Adipocyte (in vitro differentiated cells): ENCODE measurements at regions not wholly inside any gene's neighbourhood (a gene's known extent, or its start where the extent isn't known, plus 50 kb on each side); places are given as distances from the start of the nearest gene placed in this dataset.
A peak's percentile ranks its signal among the peaks of the same experiment; 100 is the strongest.
"Not testable (repeated sequence)": the region's sequence is repeated elsewhere in the genome, so short reads cannot be mapped to it uniquely, and the experiment has no call there.

ENCODE experiments used
- DNase-seq: peaks from one replicate; pipeline ENCODE4 v3.0.0-alpha.2; 2015; ENCODE audit warnings: low read depth
- H3K27me3 ChIP-seq: replicated peaks from 2 replicates; pipeline ENCODE4 v1.7.0; 2013; ENCODE audit warnings: mild to moderate bottlenecking, low read length, moderate library complexity; ENCODE audit not compliant: control insufficient read depth, insufficient read depth
- H3K36me3 ChIP-seq: 2 replicates; pipeline ENCODE4 v1.7.0; 2013; ENCODE audit warnings: low read length, mild to moderate bottlenecking, moderate library complexity; ENCODE audit not compliant: control insufficient read depth, insufficient read depth, severe bottlenecking
- H3K4me1 ChIP-seq: 2 replicates; pipeline ENCODE4 v1.7.0; 2013; ENCODE audit warnings: mild to moderate bottlenecking, low read length, moderate library complexity; ENCODE audit not compliant: control insufficient read depth, insufficient read depth
- H3K4me3 ChIP-seq: 2 replicates; pipeline ENCODE4 v1.7.0; 2013; ENCODE audit warnings: mild to moderate bottlenecking, low read length, moderate library complexity
- H3K9ac ChIP-seq: 2 replicates; pipeline ENCODE4 v1.7.0; 2013; ENCODE audit warnings: mild to moderate bottlenecking, low read length, moderate library complexity
- H3K9me3 ChIP-seq: 2 replicates; pipeline ENCODE4 v1.7.0; 2013; ENCODE audit warnings: mild to moderate bottlenecking, low read length, moderate library complexity; ENCODE audit not compliant: control insufficient read depth

DNA sequence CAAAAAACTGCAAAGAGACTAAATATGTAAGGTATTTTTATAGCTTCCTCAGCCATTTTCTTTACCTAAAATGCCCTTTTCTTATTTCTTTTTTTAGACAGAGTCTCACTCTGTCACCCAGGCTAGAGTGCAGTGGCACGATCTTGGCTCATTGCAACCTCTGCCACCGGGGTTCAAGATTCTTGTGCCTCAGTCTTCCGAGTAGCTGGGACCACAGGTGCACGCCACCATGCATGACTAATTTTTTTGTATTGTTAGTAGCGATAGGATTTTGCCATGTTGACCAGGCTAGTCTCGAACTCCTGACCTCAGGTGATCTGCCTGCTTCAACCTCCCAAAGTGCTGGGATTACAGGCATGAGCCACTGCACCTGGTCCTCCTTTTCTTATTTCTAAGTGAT, 99.4 kb upstream of the CHD1 start:
- H3K9ac ChIP-seq, H3K27me3 ChIP-seq: not testable (repeated sequence)

DNA sequence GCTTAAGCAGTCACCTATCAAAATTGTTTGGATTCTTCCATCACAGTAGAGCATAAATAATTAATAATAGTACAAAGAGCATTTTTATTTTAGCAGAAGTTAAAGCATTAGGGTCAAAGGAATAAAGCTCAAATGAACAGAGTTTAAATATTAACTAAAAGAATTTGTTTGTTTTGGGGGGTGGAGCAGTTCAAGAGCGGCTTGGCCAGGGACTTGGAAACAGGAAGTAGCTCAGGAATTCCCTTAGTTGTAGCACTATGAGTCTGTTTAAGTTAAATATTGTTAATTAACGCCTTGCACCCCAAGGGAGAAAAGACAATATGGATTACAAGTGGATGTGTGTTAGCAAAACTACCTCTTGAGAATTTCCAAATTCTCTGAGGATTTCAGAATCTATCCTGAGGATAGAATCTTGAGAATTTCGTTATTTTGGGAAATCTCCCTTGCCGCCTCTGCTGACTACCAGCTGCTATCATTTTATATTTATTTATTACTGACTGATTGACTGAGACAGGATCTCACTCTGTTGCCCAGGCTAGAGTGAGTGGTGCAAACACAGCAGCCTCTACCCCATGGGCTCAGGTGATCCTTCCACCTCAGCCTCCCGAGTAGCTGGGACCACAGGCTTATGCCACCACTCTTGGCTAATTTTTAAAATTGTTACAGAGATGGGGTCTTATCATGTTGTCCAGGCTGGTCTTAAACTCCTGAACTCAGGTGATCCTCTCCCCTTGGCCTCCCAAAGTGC, 96.7 kb upstream of the CHD1 start:
- Histone ChIP-seq H3K9me3 (no peaks in the 10 kb centered on the region), H3K27me3 (no peaks in the 10 kb centered on the region), H3K36me3 (no peaks in the 10 kb centered on the region), H3K4me1 (peaks cover 5% of the 10 kb centered on the region), H3K9ac (no peak overlapping the region), H3K4me3 (no peak overlapping the region)
- no peak for DNase-seq

More for the DNA sequence above, 99.4 kb upstream of the CHD1 start:
- H3K9me3 ChIP-seq, H3K4me3 ChIP-seq, H3K36me3 ChIP-seq, DNase-seq: not testable (repeated sequence)
- peaks cover 17% of the 10 kb centered on the region for H3K4me1 ChIP-seq

DNA sequence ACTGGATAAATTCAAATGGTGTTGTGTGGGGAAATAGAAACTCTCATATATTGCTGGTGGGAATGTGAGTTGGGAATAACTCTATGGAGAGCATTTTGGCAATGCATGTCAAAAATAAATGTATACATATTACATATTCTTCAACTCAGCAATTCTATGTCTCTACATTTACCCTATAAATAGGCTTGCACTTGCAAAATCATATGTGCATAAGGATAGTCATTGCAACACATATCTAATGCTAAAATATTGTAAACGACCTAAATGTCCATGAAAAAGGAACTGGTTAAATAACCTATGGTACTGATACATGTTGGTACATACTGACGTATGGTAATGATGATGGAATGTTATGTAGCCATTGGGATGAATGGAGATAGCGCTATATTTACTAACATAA, 94.5 kb upstream of the CHD1 start:
- H3K9me3 ChIP-seq, result no peaks in the 10 kb centered on the region
- H3K36me3 ChIP-seq, result no peaks in the 10 kb centered on the region
- H3K4me1 ChIP-seq, result peaks cover 17% of the 10 kb centered on the region

DNA sequence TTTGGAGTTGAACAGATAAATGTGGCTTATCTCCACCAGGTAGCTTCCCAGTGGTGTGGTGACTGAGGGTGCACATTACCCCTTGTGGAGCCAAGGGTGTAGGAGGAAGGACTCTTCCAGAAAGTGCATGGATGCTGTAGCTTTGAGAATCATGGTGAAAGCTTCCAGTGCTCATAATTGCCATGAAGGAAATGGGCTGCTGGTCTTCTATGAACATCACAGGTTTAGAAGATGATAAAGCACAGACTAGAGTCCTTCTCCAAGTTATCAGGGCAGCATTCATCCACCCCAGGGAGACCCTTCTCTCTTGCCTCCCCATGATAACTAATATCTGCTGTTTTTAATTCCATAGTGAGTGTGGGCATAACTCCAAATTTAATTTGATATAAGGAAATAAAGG, 93.4 kb upstream of the CHD1 start:
- peaks cover 17% of the 10 kb centered on the region for H3K4me1 ChIP-seq
- H3K4me3 ChIP-seq, result no peak overlapping the region
- H3K9ac ChIP-seq, result no peak overlapping the region
- no peak for DNase-seq
- H3K36me3 ChIP-seq, result no peaks in the 10 kb centered on the region
- H3K9me3 ChIP-seq, result no peaks in the 10 kb centered on the region
- H3K27me3 ChIP-seq, result no peaks in the 10 kb centered on the region

More for the DNA sequence above, 94.5 kb upstream of the CHD1 start:
- no peak overlapping the region for H3K4me3 ChIP-seq
- DNase-seq, result no peak
- H3K27me3 ChIP-seq, result no peaks in the 10 kb centered on the region
- no peak overlapping the region for H3K9ac ChIP-seq

DNA sequence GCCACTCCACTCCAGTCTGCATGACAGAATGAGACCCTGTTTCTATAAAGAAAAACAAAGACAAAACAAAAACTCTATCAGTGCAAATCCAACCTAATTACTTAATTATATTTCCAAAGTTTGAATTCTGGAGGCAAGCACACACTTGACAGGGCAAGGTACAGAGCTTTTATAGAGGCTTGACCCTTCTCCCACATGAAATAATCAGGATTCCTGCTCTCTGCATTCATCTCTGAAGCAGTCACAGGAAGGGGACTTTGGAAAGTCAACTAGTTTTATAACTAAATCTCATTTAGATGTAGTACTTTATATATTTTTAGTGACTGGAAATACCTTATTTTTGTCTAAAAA, 91.9 kb upstream of the CHD1 start:
- Histone ChIP-seq H3K36me3 (no peaks in the 10 kb centered on the region), H3K4me3 (no peak overlapping the region), H3K9me3 (no peaks in the 10 kb centered on the region), H3K4me1 (peaks cover 17% of the 10 kb centered on the region), H3K27me3 (no peaks in the 10 kb centered on the region), H3K9ac (no peak overlapping the region)
- no peak for DNase-seq

DNA sequence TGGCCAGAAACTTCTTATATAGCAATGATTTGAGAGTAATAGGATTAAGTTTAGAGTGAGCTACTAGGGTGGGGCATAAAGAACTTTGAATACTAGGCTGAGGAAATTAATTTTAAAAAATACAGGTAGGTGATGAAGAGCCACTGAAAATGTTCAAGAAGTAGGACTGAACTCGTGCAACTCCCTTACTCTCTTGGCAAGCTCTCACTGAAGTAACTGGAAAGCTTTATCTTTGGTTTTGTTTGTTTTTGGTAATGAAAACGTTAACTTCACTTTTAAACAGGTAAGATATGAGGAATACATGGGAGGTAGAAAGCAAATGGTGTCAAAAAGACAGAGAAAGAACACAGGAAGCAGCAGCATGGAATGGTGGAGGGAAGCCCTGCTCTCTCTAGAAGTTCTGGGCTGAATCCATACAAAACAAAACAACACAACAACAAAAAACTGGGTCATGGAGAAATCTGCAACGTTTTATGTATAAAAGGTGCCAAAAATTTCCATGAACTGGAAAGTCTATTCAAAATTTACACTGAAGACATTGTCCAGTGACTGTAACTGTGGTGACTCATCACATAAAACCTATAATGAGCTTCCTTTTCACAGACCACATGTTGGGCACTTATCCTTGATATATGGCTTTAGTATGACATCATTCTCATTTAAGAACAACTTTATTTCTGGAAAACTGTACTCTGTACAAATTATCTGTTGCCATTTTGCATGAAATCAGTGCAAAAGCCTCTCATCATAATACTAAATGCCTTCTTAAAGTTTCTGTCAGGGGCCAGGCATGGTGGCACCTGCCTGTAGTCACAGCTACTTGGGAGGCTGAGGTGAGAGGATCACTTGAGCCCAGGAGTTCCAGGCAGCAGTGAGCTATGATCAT, 91.2 kb upstream of the CHD1 start:
- Histone ChIP-seq H3K36me3 (no peaks in the 10 kb centered on the region), H3K9ac (no peak overlapping the region), H3K4me1 (peaks cover 17% of the 10 kb centered on the region), H3K27me3 (no peaks in the 10 kb centered on the region), H3K9me3 (no peaks in the 10 kb centered on the region), H3K4me3 (no peak overlapping the region)
- peak; percentile 79 for DNase-seq

DNA sequence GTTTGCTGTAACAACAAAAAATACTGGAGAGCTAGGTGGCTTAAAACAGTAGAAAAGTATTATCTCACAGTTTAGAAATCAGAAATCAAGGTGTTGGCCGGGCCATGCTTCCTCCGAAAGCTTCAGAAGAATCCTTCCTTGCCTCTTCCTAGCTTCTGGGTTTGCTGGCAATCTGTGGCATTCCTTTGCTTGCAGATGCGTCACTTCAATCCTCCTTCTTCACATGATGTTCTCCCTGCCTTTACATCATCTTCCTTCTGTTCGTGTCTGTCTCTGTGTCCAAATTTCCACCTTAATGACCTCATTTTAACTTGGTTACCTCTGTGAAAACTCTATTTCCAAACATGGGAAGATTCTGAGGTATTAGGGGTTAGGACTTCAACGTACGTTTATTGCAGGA, 90.4 kb upstream of the CHD1 start:
- Histone ChIP-seq H3K36me3 (no peaks in the 10 kb centered on the region), H3K9ac (no peak overlapping the region), H3K4me3 (no peak overlapping the region), H3K9me3 (no peaks in the 10 kb centered on the region), H3K4me1 (peaks cover 17% of the 10 kb centered on the region), H3K27me3 (no peaks in the 10 kb centered on the region)
- DNase-seq, result no peak

DNA sequence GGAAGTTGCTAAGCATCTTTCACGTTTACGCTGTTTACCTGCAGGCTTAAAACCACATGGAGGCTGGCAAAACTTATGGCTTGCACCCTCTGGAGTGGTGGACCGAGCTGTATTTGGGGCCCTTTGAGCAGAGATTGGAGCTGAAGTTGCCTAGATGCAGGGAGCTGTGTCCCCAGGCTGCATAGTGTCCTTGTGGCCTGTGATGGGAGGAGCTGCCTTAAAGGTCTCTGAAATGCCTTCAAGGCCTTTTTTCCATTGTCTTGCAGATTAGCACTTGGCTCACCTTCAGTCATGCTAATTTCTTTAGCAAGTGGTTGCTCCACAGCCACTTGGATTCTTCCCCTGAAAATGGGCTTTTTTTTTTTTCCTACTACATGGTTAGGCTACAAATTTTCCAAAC, 81.5 kb upstream of the CHD1 start:
- Histone ChIP-seq H3K4me1 (peaks cover 21% of the 10 kb centered on the region), H3K9ac (no peak overlapping the region), H3K4me3 (no peak overlapping the region), H3K27me3 (no peaks in the 10 kb centered on the region), H3K36me3 (no peaks in the 10 kb centered on the region), H3K9me3 (peaks cover 8% of the 10 kb centered on the region)
- DNase-seq, result no peak

DNA sequence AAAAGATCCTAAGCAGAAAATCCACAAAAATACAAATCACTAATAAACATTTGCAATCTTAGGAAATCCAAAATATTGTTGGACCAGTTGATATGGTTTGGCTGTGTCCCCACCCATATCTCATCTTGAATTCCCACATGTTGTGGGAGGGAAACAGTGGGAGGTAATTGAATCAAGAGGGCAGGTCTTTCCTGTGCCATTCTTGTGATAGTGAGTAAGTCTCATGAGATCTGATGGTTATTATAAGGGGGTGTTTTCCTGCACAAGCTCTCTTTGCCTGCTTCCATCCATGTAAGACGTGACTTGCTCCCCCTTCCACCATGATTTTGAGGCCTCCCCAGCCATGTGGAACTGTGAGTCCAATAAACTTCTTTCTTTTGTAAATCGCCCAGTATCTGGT, 79.2 kb upstream of the CHD1 start:
- H3K36me3 ChIP-seq, DNase-seq, H3K27me3 ChIP-seq, H3K9me3 ChIP-seq, H3K4me3 ChIP-seq, H3K9ac ChIP-seq: not testable (repeated sequence)
- H3K4me1 ChIP-seq, result peaks cover 27% of the 10 kb centered on the region

DNA sequence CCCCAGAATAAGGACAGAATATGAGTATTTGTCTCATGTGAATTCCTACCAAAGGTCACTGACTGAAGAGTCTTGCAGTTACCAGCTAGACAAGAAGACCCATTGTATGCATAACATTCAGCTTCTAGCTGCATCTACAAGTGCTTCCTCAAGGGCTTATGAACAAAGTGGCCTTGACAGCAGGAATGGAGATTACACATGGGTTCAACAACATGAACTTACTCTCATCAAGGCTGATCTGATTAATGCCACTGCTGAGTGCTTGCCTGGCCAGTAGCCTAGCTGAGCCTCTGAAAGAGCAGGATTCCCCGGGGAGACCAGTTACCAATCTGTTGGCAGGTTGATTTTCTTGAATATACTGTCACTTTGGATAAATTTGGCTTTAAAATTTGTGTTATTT, 76.7 kb upstream of the CHD1 start:
- H3K4me3 ChIP-seq, result no peak overlapping the region
- H3K9ac ChIP-seq, result no peak overlapping the region
- H3K27me3 ChIP-seq, result no peaks in the 10 kb centered on the region
- H3K4me1 ChIP-seq, result peaks cover 38% of the 10 kb centered on the region
- H3K36me3 ChIP-seq, result no peaks in the 10 kb centered on the region
- no peaks in the 10 kb centered on the region for H3K9me3 ChIP-seq
- no peak for DNase-seq

DNA sequence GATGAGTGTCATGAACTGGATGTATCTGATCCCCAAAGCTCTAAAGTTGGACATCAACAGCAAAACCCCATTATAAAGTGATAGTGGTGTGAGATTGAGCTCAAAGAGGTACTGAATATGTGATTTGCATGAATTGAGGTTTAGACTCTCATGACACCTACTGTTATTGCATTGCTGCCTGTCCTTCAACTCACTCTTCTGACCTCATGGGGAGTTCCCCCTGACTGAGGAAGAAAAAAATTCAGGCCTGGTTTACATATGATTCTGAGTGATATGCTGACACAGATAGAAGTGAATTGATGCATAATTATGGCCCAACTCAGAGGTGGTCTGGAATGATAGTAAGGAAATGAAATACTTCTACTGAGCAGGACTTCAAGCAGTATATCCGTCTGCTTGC, 76.2 kb upstream of the CHD1 start:
- Histone ChIP-seq H3K4me3 (no peak overlapping the region), H3K36me3 (no peaks in the 10 kb centered on the region), H3K9me3 (no peaks in the 10 kb centered on the region), H3K9ac (no peak overlapping the region), H3K27me3 (no peaks in the 10 kb centered on the region), H3K4me1 (peaks cover 44% of the 10 kb centered on the region)
- DNase-seq, result no peak
